Astrocyte of the cerebellum (primary cell): ENCODE measurements at regions not wholly inside any gene's neighbourhood (a gene's known extent, or its start where the extent isn't known, plus 50 kb on each side); places are given as distances from the start of the nearest gene placed in this dataset.

ENCODE experiments used
- DNase-seq: peaks from one replicate; pipeline ENCODE4 v3.0.0-alpha.2; 2011; ENCODE audit warnings: low read depth
- H3K4me3 ChIP-seq: 2 replicates; pipeline ENCODE4 v1.5.1; 2011; ENCODE audit warnings: mild to moderate bottlenecking, low read depth, low read length, moderate library complexity
- in situ Hi-C: cut with HindIII; loops from 2 replicates; pipeline ENCODE4 v1.10.0; 2017; ENCODE audit warnings: low sequenced_read_pairs
- TF ChIP-seq, protein P1 (sequence below): IDR thresholded peaks from 2 replicates; pipeline ENCODE4 v1.5.1; 2012; ENCODE audit warnings: low read length, low read depth, moderate library complexity, mild to moderate bottlenecking; ENCODE audit errors: missing control alignments

- TF ChIP-seq, protein P1, sequence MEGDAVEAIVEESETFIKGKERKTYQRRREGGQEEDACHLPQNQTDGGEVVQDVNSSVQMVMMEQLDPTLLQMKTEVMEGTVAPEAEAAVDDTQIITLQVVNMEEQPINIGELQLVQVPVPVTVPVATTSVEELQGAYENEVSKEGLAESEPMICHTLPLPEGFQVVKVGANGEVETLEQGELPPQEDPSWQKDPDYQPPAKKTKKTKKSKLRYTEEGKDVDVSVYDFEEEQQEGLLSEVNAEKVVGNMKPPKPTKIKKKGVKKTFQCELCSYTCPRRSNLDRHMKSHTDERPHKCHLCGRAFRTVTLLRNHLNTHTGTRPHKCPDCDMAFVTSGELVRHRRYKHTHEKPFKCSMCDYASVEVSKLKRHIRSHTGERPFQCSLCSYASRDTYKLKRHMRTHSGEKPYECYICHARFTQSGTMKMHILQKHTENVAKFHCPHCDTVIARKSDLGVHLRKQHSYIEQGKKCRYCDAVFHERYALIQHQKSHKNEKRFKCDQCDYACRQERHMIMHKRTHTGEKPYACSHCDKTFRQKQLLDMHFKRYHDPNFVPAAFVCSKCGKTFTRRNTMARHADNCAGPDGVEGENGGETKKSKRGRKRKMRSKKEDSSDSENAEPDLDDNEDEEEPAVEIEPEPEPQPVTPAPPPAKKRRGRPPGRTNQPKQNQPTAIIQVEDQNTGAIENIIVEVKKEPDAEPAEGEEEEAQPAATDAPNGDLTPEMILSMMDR: no peak
- DNase-seq: no peak
- in situ Hi-C loops: no loop called here
- no peak overlapping the region for H3K4me3 ChIP-seq
Observed at GRCh38 chr15:93563218-93563617, 474.2 kb upstream of the RGMA start.

- H3K4me3 ChIP-seq: no peak overlapping the region
- in situ Hi-C loops: no loop called here
- DNase-seq: no peak
- TF ChIP-seq, protein P1: no peak
Observed at GRCh38 chr15:93562395-93563123, 473.5 kb upstream of the RGMA start.

DNA sequence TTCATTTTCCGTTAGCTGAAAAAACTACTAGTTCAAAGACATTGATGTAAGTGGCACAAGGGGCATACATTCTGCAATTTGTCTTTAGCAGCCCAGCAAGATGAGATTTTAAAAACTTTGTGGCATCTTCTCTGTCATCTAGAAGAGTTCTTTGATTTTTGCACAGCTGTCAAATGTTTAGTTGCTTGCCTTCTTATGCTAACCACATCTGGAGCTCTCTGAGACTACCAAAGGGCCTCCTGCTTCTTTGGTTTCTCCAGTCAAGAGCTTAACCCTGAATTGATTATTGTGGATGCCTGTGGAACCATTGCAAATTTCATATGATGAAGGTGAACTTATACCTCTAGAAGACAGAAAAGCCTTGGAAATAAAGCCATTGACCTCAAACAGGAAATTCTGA lies 468.7 kb upstream of the RGMA start:
- TF ChIP-seq, protein P1: no peak
- no peak for DNase-seq
- in situ Hi-C loops: no loop called here
- no peak overlapping the region for H3K4me3 ChIP-seq

GRCh38 chr15:93553167-93553935 lies 464.3 kb upstream of the RGMA start:
- in situ Hi-C loops: no loop called here
- H3K4me3 ChIP-seq: no peak overlapping the region
- TF ChIP-seq, protein P1: no peak
- DNase-seq: no peak

GRCh38 chr15:93543093-93543492 lies 454.1 kb upstream of the RGMA start:
- DNase-seq: no peak
- no peak overlapping the region for H3K4me3 ChIP-seq
- in situ Hi-C loops: no loop called here
- TF ChIP-seq, protein P1: no peak

- no peak overlapping the region for H3K4me3 ChIP-seq
- TF ChIP-seq, protein P1: no peak
- in situ Hi-C loops: no loop called here
- DNase-seq: no peak
Observed at GRCh38 chr15:93527374-93528050, 438.5 kb upstream of the RGMA start.
